ENCODE measurements at regions not wholly inside any gene's neighbourhood (a gene's known extent, or its start where the extent isn't known, plus 50 kb on each side); places are given as distances from the start of the nearest gene placed in this dataset.

GRCh38 chr4:85024671-85025070, 58.2 kb upstream of the WDFY3 start:
- no peak for TF ChIP-seq TAF1 (IDR thresholded peaks at IDR 0.05; ENCODE audit: borderline replicate concordance, low read depth, low read length)
- TF ChIP-seq POLR2A (IDR thresholded peaks at IDR 0.05; ENCODE audit: low read depth, low read length): no peak
- no peak for TF ChIP-seq POLR2AphosphoS5 (IDR thresholded peaks at IDR 0.05; ENCODE audit: low read depth, low read length)

All from GM12892 (cell line).